CD14-positive monocyte (primary cell): ENCODE measurements at regions not wholly inside any gene's neighbourhood (a gene's known extent, or its start where the extent isn't known, plus 50 kb on each side); places are given as distances from the start of the nearest gene placed in this dataset.

Experiments
- DNase-seq, 3 donors: peaks; one replicate each; pipeline ENCODE4 v3.0.0-alpha.2; 2011 to 2022
- H2AFZ ChIP-seq: 2 replicates; pipeline ENCODE4 v1.6.0; 2012; ENCODE audit warnings: mild to moderate bottlenecking, low read depth, low read length, inconsistent platforms; ENCODE audit not compliant: insufficient read depth, poor library complexity, severe bottlenecking
- H3K27ac ChIP-seq, 2 donors: 1 replicate in 1 of 2; 2 replicates in 1 of 2; pipeline ENCODE4 v1.5.1; 2012 to 2013; ENCODE audit warnings: low read length in 2 of 2, control low read depth in 1 of 2, inconsistent platforms in 1 of 2, low read depth in 1 of 2, mild to moderate bottlenecking in 1 of 2
- H3K27me3 ChIP-seq, 2 donors: one replicate each; pipeline versions ENCODE4 v1.6.0 to v1.6.1; 2011 to 2013; ENCODE audit warnings: low read length in 2 of 2; ENCODE audit not compliant: control insufficient read depth in 2 of 2, insufficient read depth in 2 of 2
- H3K36me3 ChIP-seq, 2 donors: replicated peaks in 1 of 2; 1 replicate in 1 of 2; 2 replicates in 1 of 2; pipeline versions ENCODE4 v1.5.1 to v1.6.1; 2012 to 2013; ENCODE audit warnings: low read length in 2 of 2, control low read depth in 1 of 2, inconsistent platforms in 1 of 2, mild to moderate bottlenecking in 1 of 2; ENCODE audit not compliant: insufficient read depth in 2 of 2, control insufficient read depth in 1 of 2
- H3K4me1 ChIP-seq, 2 donors: 1 replicate in 1 of 2; 2 replicates in 1 of 2; pipeline versions ENCODE4 v1.5.1 to v1.6.1; 2012 to 2013; ENCODE audit warnings: low read length in 2 of 2, control low read depth in 1 of 2, inconsistent platforms in 1 of 2, mild to moderate bottlenecking in 1 of 2, moderate library complexity in 1 of 2; ENCODE audit not compliant: insufficient read depth in 2 of 2, control insufficient read depth in 1 of 2
- H3K4me2 ChIP-seq: replicated peaks from 2 replicates; pipeline ENCODE3; 2012; ENCODE audit warnings: low read length, moderate library complexity, mild to moderate bottlenecking; ENCODE audit not compliant: poor library complexity, severe bottlenecking; ENCODE audit errors: extremely low read depth
- H3K4me3 ChIP-seq, 3 experiments: fragments of 200-600 bp in 1 of 3; sonication (generic) in 1 of 3; replicated peaks in 1 of 3; 1 replicate in 2 of 3; 2 replicates in 1 of 3; pipeline ENCODE4 v1.5.1; 2011 to 2013; ENCODE audit warnings: low read length in 3 of 3, mild to moderate bottlenecking in 3 of 3, control low read depth in 2 of 3, low read depth in 2 of 3, inconsistent platforms in 1 of 3, moderate library complexity in 1 of 3
- H3K79me2 ChIP-seq: 2 replicates; pipeline ENCODE4 v1.6.0; 2012; ENCODE audit warnings: mild to moderate bottlenecking, control low read depth, inconsistent platforms, low read length, moderate library complexity; ENCODE audit not compliant: insufficient read depth
- H3K9ac ChIP-seq: 2 replicates; pipeline ENCODE4 v1.6.0; 2017; ENCODE audit warnings: low read length, mild to moderate bottlenecking; ENCODE audit not compliant: insufficient read depth, poor library complexity, severe bottlenecking
- H3K9me3 ChIP-seq, 2 donors: replicated peaks in 1 of 2; 1 replicate in 1 of 2; 2 replicates in 1 of 2; pipeline versions ENCODE4 v1.5.1 to v1.6.1; 2012 to 2013; ENCODE audit warnings: low read length in 2 of 2, control low read depth in 1 of 2; ENCODE audit not compliant: control insufficient read depth in 1 of 2, insufficient read depth in 1 of 2
- H4K20me1 ChIP-seq: 2 replicates; pipeline ENCODE4 v1.6.0; 2012; ENCODE audit warnings: mild to moderate bottlenecking, low read length, control low read depth, moderate library complexity; ENCODE audit not compliant: insufficient read depth
- H3K27ac Mint-ChIP-seq, 7 donors: one replicate each; pipeline ENCODE4 v1.8.0; 2020; ENCODE audit warnings: mild to moderate bottlenecking in 7 of 7, mixed read lengths in 7 of 7, moderate library complexity in 6 of 7, inconsistent platforms in 2 of 7
- H3K27me3 Mint-ChIP-seq, 3 donors: one replicate each; pipeline ENCODE4 v1.8.0; 2021 to 2022; ENCODE audit warnings: low read depth in 3 of 3, mild to moderate bottlenecking in 3 of 3, mixed read lengths in 3 of 3, moderate library complexity in 3 of 3, inconsistent platforms in 1 of 3
- H3K36me3 Mint-ChIP-seq, 2 donors: one replicate each; pipeline ENCODE4 v1.8.0; 2020; ENCODE audit warnings: mixed read lengths in 2 of 2, inconsistent platforms in 1 of 2, mild to moderate bottlenecking in 1 of 2
- H3K4me1 Mint-ChIP-seq: one replicate; pipeline ENCODE4 v1.8.0; 2020; ENCODE audit warnings: mild to moderate bottlenecking, mixed read lengths
- H3K4me3 Mint-ChIP-seq, 2 donors: one replicate each; pipeline ENCODE4 v1.8.0; 2020; ENCODE audit warnings: mild to moderate bottlenecking in 2 of 2, mixed read lengths in 2 of 2, moderate library complexity in 1 of 2
- H3K9me3 Mint-ChIP-seq, 7 donors: one replicate each; pipeline ENCODE4 v1.8.0; 2020 to 2022; ENCODE audit warnings: mixed read lengths in 7 of 7, mild to moderate bottlenecking in 6 of 7, moderate library complexity in 6 of 7, inconsistent platforms in 2 of 7
- CTCF ChIP-seq: fragments of 200-600 bp; IDR thresholded peaks from one replicate; pipeline ENCODE4 v1.8.0; 2022; ENCODE audit warnings: antibody characterized with exemption, mild to moderate bottlenecking
- WGBS: methylation state at CpG from one replicate; pipeline ENCODE4 v1.1.5; 2013; ENCODE audit warnings: missing lambda C conversion rate; ENCODE audit not compliant: insufficient coverage; 5-methylcytosine and 5-hydroxymethylcytosine counted together
- intact Hi-C, 2 donors: fragments of 100-400 bp; cut with micrococcal nuclease; formaldehyde crosslinking; loops; one replicate each; pipeline versions ENCODE4 v1.15.0 to v1.15.1; 2023

- Mint-ChIP-seq H3K9me3 (peaks cover 0 to 3% (median 1%) of the 10 kb centered on the region in 7 donors), H3K27me3 (peaks cover 0 to 3% (median 0%) of the 10 kb centered on the region in 3 donors), H3K27ac (no peak overlapping the region), H3K4me1 (no peaks in the 10 kb centered on the region), H3K36me3 (no peaks in the 10 kb centered on the region), H3K4me3 (no peak overlapping the region)
- no peak for DNase-seq
- H4K20me1 ChIP-seq = no peaks in the 10 kb centered on the region
- intact Hi-C loops = no loop called here
- no peaks in the 10 kb centered on the region for H3K9me3 ChIP-seq
- TF ChIP-seq CTCF = no peak
- no peak overlapping the region for H2AFZ ChIP-seq
- H3K9ac ChIP-seq = no peak overlapping the region
- no peak overlapping the region for H3K4me2 ChIP-seq
- no peaks in the 10 kb centered on the region for H3K4me1 ChIP-seq
- H3K36me3 ChIP-seq = no peaks in the 10 kb centered on the region
- no peaks in the 10 kb centered on the region for H3K27me3 ChIP-seq
- H3K4me3 ChIP-seq = no peak overlapping the region
- H3K27ac ChIP-seq = no peak overlapping the region
- 70% methylated on average over 2 of the region's 10 CpGs for WGBS
- H3K79me2 ChIP-seq = no peaks in the 10 kb centered on the region
These were observed 271.3 kb upstream of the ZFHX3 start for GRCh38 chr16:73319261-73319660.

GRCh38 chr16:73317321-73317857, 269.5 kb upstream of the ZFHX3 start:
- no peaks in the 10 kb centered on the region for H3K79me2 ChIP-seq
- peaks cover 0 to 3% (median 0%) of the 10 kb centered on the region in 3 donors for H3K27me3 Mint-ChIP-seq
- no peaks in the 10 kb centered on the region for H3K9me3 ChIP-seq
- H3K4me1 Mint-ChIP-seq = no peaks in the 10 kb centered on the region
- intact Hi-C loops = no loop called here
- H3K4me3 Mint-ChIP-seq = no peak overlapping the region
- no peaks in the 10 kb centered on the region for H3K27me3 ChIP-seq
- H3K9ac ChIP-seq = no peak overlapping the region
- no peak for DNase-seq
- no peak overlapping the region for H3K27ac ChIP-seq
- H2AFZ ChIP-seq = no peak overlapping the region
- WGBS = 100% methylated on average over 3 of the region's 12 CpGs
- no peaks in the 10 kb centered on the region for H3K36me3 ChIP-seq
- TF ChIP-seq CTCF = no peak
- H4K20me1 ChIP-seq = no peaks in the 10 kb centered on the region
- H3K4me2 ChIP-seq = no peak overlapping the region
- no peak overlapping the region for H3K27ac Mint-ChIP-seq
- no peaks in the 10 kb centered on the region for H3K4me1 ChIP-seq
- no peaks in the 10 kb centered on the region for H3K36me3 Mint-ChIP-seq
- H3K9me3 Mint-ChIP-seq = peaks cover 0 to 5% (median 3%) of the 10 kb centered on the region in 7 donors
- H3K4me3 ChIP-seq = no peak overlapping the region
